SU-DHL-6 (cell line): ENCODE measurements at regions not wholly inside any gene's neighbourhood (a gene's known extent, or its start where the extent isn't known, plus 50 kb on each side); places are given as distances from the start of the nearest gene placed in this dataset.

ENCODE experiments used
- CTCF ChIP-seq: fragments of 200-600 bp; sonication (generic); IDR thresholded peaks from one replicate; pipeline ENCODE4 v1.5.1; 2017; ENCODE audit warnings: antibody characterized with exemption, mild to moderate bottlenecking, low read length, moderate library complexity; ENCODE audit not compliant: insufficient read depth, poor library complexity, severe bottlenecking
- EZH2phosphoT487 ChIP-seq: fragments of 200-600 bp; sonication (generic), shearing (Covaris generic); conservative IDR thresholded peaks from 2 replicates; pipeline ENCODE4 v1.6.1; 2018; ENCODE audit warnings: mild to moderate bottlenecking, antibody characterized with exemption, low read length, moderate library complexity, mixed read lengths

- TF ChIP-seq CTCF (no peak), EZH2phosphoT487 (no peak)
Observed at GRCh38 chr7:32643194-32643593, 147.9 kb downstream of the AVL9 start.
